Astrocyte of the cerebellum (primary cell): ENCODE measurements at regions not wholly inside any gene's neighbourhood (a gene's known extent, or its start where the extent isn't known, plus 50 kb on each side); places are given as distances from the start of the nearest gene placed in this dataset.

Source experiments
- DNase-seq: peaks from one replicate; pipeline ENCODE4 v3.0.0-alpha.2; 2011; ENCODE audit warnings: low read depth
- H3K4me3 ChIP-seq: 2 replicates; pipeline ENCODE4 v1.5.1; 2011; ENCODE audit warnings: mild to moderate bottlenecking, low read depth, low read length, moderate library complexity
- CTCF ChIP-seq: IDR thresholded peaks from 2 replicates; pipeline ENCODE4 v1.5.1; 2012; ENCODE audit warnings: low read length, low read depth, moderate library complexity, mild to moderate bottlenecking; ENCODE audit errors: missing control alignments
- in situ Hi-C: cut with HindIII; loops from 2 replicates; pipeline ENCODE4 v1.10.0; 2017; ENCODE audit warnings: low sequenced_read_pairs

GRCh38 chr2:167712275-167712674 lies 535.1 kb downstream of the STK39 start:
- in situ Hi-C loops: no loop called here
- no peak for TF ChIP-seq CTCF
- no peak overlapping the region for H3K4me3 ChIP-seq
- DNase-seq: no peak

GRCh38 chr2:167708998-167709397 lies 538.4 kb downstream of the STK39 start:
- DNase-seq: no peak
- in situ Hi-C loops: no loop called here

GRCh38 chr2:167706800-167707199 lies 540.6 kb downstream of the STK39 start:
- in situ Hi-C loops: no loop called here
- peak; percentile 13 for DNase-seq
- no peak overlapping the region for H3K4me3 ChIP-seq
- TF ChIP-seq CTCF: no peak

More at GRCh38 chr2:167708998-167709397, 538.4 kb downstream of the STK39 start:
- no peak overlapping the region for H3K4me3 ChIP-seq
- no peak for TF ChIP-seq CTCF

DNA sequence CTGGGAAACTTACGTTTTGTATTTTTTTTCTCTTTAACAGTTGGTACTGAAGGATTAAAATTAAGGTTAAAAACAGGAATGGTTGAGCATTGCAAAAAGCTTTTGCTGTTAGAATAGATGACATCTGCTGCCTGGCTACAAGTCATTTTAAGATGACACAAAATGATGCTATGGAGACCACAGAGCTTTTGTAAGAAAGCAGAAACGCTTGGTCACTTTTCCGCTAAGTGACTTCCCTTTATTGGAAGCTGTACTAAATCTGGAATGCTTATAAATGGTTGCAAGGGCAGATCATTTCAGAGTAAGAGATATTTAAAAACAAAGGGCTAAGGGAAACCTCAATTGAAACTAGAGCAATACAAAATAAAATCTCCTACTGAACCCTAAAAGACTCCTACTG lies 544.0 kb downstream of the STK39 start:
- in situ Hi-C loops: no loop called here
- DNase-seq: no peak

GRCh38 chr2:167702227-167702626 lies 545.2 kb downstream of the STK39 start:
- in situ Hi-C loops: no loop called here
- no peak for TF ChIP-seq CTCF
- H3K4me3 ChIP-seq: no peak overlapping the region
- no peak for DNase-seq

More for the DNA sequence above, 544.0 kb downstream of the STK39 start:
- no peak for TF ChIP-seq CTCF
- H3K4me3 ChIP-seq: no peak overlapping the region

DNA sequence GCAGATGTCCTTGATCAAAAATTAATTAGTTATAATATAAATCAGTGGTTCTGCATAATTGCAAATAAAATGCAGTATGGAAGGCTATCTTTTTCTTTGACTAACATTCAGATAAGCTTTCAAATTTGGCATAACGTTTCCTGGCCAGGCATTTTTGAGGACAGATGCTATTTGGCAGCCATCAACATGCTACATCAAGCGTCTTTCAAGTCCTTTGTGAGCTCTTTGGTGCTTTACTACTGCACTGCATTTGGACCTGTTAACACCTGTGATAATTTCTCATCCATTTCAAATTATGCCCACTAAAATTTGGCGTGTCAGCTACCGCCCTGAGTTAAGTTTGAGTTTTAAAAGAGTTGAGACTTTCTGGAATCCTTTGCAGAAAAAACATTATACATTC lies 545.7 kb downstream of the STK39 start:
- no peak for DNase-seq
- in situ Hi-C loops: no loop called here

More for the DNA sequence above, 545.7 kb downstream of the STK39 start:
- no peak for TF ChIP-seq CTCF
- H3K4me3 ChIP-seq: no peak overlapping the region
